Pancreas (tissue), 10 donors: ENCODE measurements at regions not wholly inside any gene's neighbourhood (a gene's known extent, or its start where the extent isn't known, plus 50 kb on each side); places are given as distances from the start of the nearest gene placed in this dataset.
A peak's percentile ranks its signal among the peaks of the same experiment; 100 is the strongest.

Experiments used
- ATAC-seq, 4 donors: fragments of 200-7000 bp; cut with Tn5 transposase; one replicate each; pipeline versions ENCODE4 v1.8.0 to v1.9.1; 2020; ENCODE audit warnings: mild to moderate bottlenecking in 4 of 4, moderate library complexity in 4 of 4
- DNase-seq, 6 donors: peaks; one replicate each; pipeline ENCODE4 v3.0.0-alpha.2; 2020
- FAIRE-seq: peaks from 2 replicates; lab custom pipeline; 2012; peaks lifted over from hg19 to GRCh38; lab: Jason Lieb, UNC
- H3K27ac ChIP-seq, 4 donors: fragments of 200-600 bp; sonication (generic); 1 replicate in 3 of 4; 2 replicates in 1 of 4; pipeline versions ENCODE4 v1.5.0 to v1.8.0; 2020
- H3K27me3 ChIP-seq, 4 donors: fragments of 200-600 bp; one replicate each; pipeline ENCODE4 v1.8.0; 2021
- H3K36me3 ChIP-seq, 3 donors: fragments of 200-600 bp; sonication (generic) in 1 of 3; one replicate each; pipeline versions ENCODE4 v1.5.0 to v1.8.0; 2020 to 2021
- H3K4me1 ChIP-seq, 3 donors: fragments of 200-600 bp; one replicate each; pipeline ENCODE4 v1.8.0; 2021
- H3K4me3 ChIP-seq, 4 donors: fragments of 200-600 bp; sonication (generic) in 2 of 4; one replicate each; pipeline versions ENCODE4 v1.5.0 to v1.8.0; 2020 to 2021
- H3K9me3 ChIP-seq, 4 donors: fragments of 200-600 bp; one replicate each; pipeline ENCODE4 v1.8.0; 2021
- CTCF ChIP-seq, 4 donors: fragments of 200-600 bp; sonication (generic) in 3 of 4; IDR thresholded peaks; one replicate each; pipeline versions ENCODE4 v1.5.0 to v1.8.0; 2021; ENCODE audit warnings: antibody characterized with exemption in 4 of 4
- WGBS, 2 donors: extraction: QIAGEN DNeasy Blood & Tissue Kit; methylation state at CpG; one replicate each; pipeline ENCODE4 v1.1.7; 2013; 5-methylcytosine and 5-hydroxymethylcytosine counted together
- intact Hi-C, 3 donors: fragments of 100-400 bp; cut with DNase I; formaldehyde crosslinking; loops; one replicate each; pipeline versions ENCODE4 v1.11.1 to v1.14.2; 2022
- donor health status: healthy with polysubstance abuse.
- donor health status: DM: no; HTN: no; CAD: no; lungs with moderate emphysema.
- donor health status: DM: no; HTN: no; CAD: no.
- donor health status: control.
- donor health status: control.
- donor health status: Bipolar disorder and iron deficiency.
- donor health status: DM: yes; HTN: yes; CAD: no.
- donor health status: DM: no; HTN: no; CAD: no.
- donor health status: DM: no; HTN: no; CAD: no.
- donor health status: DM: yes; HTN: yes; CAD: no.

DNA sequence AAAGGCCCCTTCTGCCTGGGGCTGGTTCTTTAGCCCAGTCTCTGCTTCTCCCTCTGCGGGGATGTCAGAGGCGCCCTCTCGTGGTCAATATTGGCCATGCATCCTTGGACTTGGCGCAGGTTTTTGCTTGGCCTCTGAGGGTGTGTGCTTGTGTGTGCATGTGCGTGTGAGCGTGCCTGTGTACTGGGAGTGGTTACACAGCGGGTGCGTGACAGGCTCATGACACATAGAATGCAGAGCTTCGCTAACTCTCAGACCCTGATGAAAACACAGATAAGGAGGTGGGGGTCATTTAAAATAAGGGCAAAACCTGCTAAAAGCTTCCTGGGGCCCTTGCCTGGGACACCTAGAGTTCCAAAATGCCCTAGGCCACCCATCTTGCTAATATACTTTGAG is 160.9 kb downstream of the SMAD6 start:
- intact Hi-C loops = no loop called here
- no peak overlapping the region for H3K27ac ChIP-seq
- no peaks in the 10 kb centered on the region for H3K9me3 ChIP-seq
- no peaks in the 10 kb centered on the region for H3K4me1 ChIP-seq
- WGBS, 2 donors = 2% methylated on average over 9 of the region's 9 CpGs
- H3K36me3 ChIP-seq = no peaks in the 10 kb centered on the region
- DNase-seq (peak; percentile 57 to 92 (median 83)), ATAC-seq (peak; percentile 93 to 98 (median 96)), FAIRE-seq (no peak)
- H3K4me3 ChIP-seq = no peak overlapping the region
- no peaks in the 10 kb centered on the region for H3K27me3 ChIP-seq
- peak; percentile 81 to 91 (median 89) for TF ChIP-seq CTCF (IDR thresholded peaks at IDR 0.05)

- WGBS, 2 donors = 74 to 80% methylated on average over 2 of the region's 2 CpGs
- intact Hi-C loops = no loop called here
- Histone ChIP-seq H3K4me1 (no peaks in the 10 kb centered on the region), H3K36me3 (no peaks in the 10 kb centered on the region), H3K4me3 (no peak overlapping the region), H3K27ac (no peak overlapping the region), H3K9me3 (no peaks in the 10 kb centered on the region), H3K27me3 (no peaks in the 10 kb centered on the region)
- peak in 3 of 4 donors; percentile 7 to 14 (median 12) for ATAC-seq
- no peak for DNase-seq
- no peak for FAIRE-seq
- TF ChIP-seq CTCF (IDR thresholded peaks at IDR 0.05) = no peak
These were observed 161.5 kb downstream of the SMAD6 start for GRCh38 chr15:66863390-66864085.

DNA sequence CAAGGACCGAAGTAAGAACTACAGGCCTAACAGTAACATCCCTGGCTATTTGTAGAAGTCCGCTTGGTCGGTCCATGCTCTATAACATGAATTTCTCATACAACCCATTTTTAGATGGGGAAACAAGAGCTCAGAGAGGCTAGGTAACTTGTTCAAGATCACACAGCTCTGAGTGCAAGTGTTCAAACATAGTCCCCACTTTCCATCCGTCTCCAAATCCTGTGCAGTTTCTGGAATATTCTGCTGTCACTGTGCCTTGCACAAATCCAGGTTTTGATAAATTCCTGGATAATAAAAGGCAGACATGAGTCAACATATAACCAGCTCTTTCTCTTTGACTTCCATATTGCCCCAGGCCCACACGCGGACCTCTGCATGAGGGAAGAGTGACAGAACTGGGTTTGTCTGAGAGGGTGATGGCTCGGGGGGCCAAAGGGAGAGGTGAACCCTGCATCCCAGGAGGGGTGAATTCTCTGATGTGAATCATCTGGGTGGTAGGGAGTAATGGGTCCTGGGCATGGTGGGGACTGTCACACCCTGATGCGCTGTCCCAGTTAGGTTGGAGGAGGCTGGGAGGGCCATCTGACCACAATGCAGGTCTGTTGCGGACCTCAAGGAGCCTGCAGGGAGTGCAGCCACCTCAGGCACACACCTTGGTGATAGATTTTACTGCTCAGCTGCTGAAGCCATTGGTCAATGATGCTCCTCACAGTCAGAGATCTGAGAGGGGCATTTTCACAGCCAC is 162.2 kb downstream of the SMAD6 start:
- ATAC-seq (no peak), FAIRE-seq (no peak), DNase-seq (peak in 1 of 6 donors; percentile 11)
- Histone ChIP-seq H3K36me3 (no peaks in the 10 kb centered on the region), H3K27me3 (no peaks in the 10 kb centered on the region), H3K4me1 (no peaks in the 10 kb centered on the region), H3K4me3 (no peak overlapping the region), H3K27ac (no peak overlapping the region), H3K9me3 (no peaks in the 10 kb centered on the region)
- no peak for TF ChIP-seq CTCF (IDR thresholded peaks at IDR 0.05)
- WGBS, 2 donors = 91 to 94% methylated on average over 9 of the region's 9 CpGs
- intact Hi-C loops = no loop called here

- DNase-seq (peak in 1 of 6 donors; percentile 11), ATAC-seq (no peak), FAIRE-seq (no peak)
- Histone ChIP-seq H3K4me1 (no peaks in the 10 kb centered on the region), H3K4me3 (no peak overlapping the region), H3K27ac (no peak overlapping the region), H3K9me3 (no peaks in the 10 kb centered on the region), H3K36me3 (no peaks in the 10 kb centered on the region), H3K27me3 (no peaks in the 10 kb centered on the region)
- TF ChIP-seq CTCF (IDR thresholded peaks at IDR 0.05) = no peak
- WGBS, 2 donors = 91 to 98% methylated on average over 4 of the region's 4 CpGs
- intact Hi-C loops = no loop called here
These were observed 162.8 kb downstream of the SMAD6 start for GRCh38 chr15:66864871-66865281.
